HG03558 (cell line): ENCODE measurements at regions not wholly inside any gene's neighbourhood (a gene's known extent, or its start where the extent isn't known, plus 50 kb on each side); places are given as distances from the start of the nearest gene placed in this dataset.

ENCODE experiments used
- ATAC-seq: cut with Tn5 transposase; IDR thresholded peaks from one replicate; pipeline ENCODE4 v1.9.1; 2021; ENCODE audit warnings: moderate number of reproducible peaks; ENCODE audit not compliant: unreplicated experiment; ENCODE audit errors: extremely low read depth

GRCh38 chr10:56596257-56596656, 235.2 kb upstream of the ZWINT start:
- ATAC-seq, result no peak

- ATAC-seq, result no peak
Observed at GRCh38 chr10:56593120-56593519, 232.1 kb upstream of the ZWINT start.

GRCh38 chr10:56586461-56586891, 225.4 kb upstream of the ZWINT start:
- no peak for ATAC-seq

GRCh38 chr10:56585447-56586171, 224.6 kb upstream of the ZWINT start:
- no peak for ATAC-seq

- no peak for ATAC-seq
Observed at GRCh38 chr10:56583316-56583715, 222.3 kb upstream of the ZWINT start.

GRCh38 chr10:56567580-56567979, 206.5 kb upstream of the ZWINT start:
- no peak for ATAC-seq

- no peak for ATAC-seq
Observed at GRCh38 chr10:56561336-56561735, 200.3 kb upstream of the ZWINT start.

GRCh38 chr10:56551037-56551436, 190.0 kb upstream of the ZWINT start:
- ATAC-seq, result no peak

GRCh38 chr10:56547163-56547562, 186.1 kb upstream of the ZWINT start:
- ATAC-seq, result no peak

GRCh38 chr10:56537984-56538383, 176.9 kb upstream of the ZWINT start:
- ATAC-seq, result no peak

GRCh38 chr10:56522166-56522565, 161.1 kb upstream of the ZWINT start:
- no peak for ATAC-seq

GRCh38 chr10:56508562-56508961, 147.5 kb upstream of the ZWINT start:
- ATAC-seq, result no peak

GRCh38 chr10:56507033-56507432, 146.0 kb upstream of the ZWINT start:
- ATAC-seq, result no peak

- no peak for ATAC-seq
Observed at GRCh38 chr10:56505555-56505954, 144.5 kb upstream of the ZWINT start.

GRCh38 chr10:56496186-56496486, 135.1 kb upstream of the ZWINT start:
- no peak for ATAC-seq

GRCh38 chr10:56487746-56488145, 126.7 kb upstream of the ZWINT start:
- no peak for ATAC-seq

GRCh38 chr10:56481521-56482091, 120.5 kb upstream of the ZWINT start:
- ATAC-seq, result no peak

GRCh38 chr10:56472978-56473377, 111.9 kb upstream of the ZWINT start:
- ATAC-seq, result no peak

GRCh38 chr10:56470701-56471100, 109.6 kb upstream of the ZWINT start:
- no peak for ATAC-seq

- ATAC-seq, result no peak
Observed at GRCh38 chr10:56469482-56469881, 108.4 kb upstream of the ZWINT start.

GRCh38 chr10:56466005-56466404, 104.9 kb upstream of the ZWINT start:
- ATAC-seq, result no peak

- ATAC-seq, result no peak
Observed at GRCh38 chr10:56449770-56450169, 88.7 kb upstream of the ZWINT start.
